K562 (cell line): ENCODE measurements at regions not wholly inside any gene's neighbourhood (a gene's known extent, or its start where the extent isn't known, plus 50 kb on each side); places are given as distances from the start of the nearest gene placed in this dataset.
A peak's percentile ranks its signal among the peaks of the same experiment; 100 is the strongest.

ENCODE experiments used
- AFF1 ChIP-seq, 2 experiments: fragments of 450-650 bp; IDR thresholded peaks; 2 replicates each; pipeline ENCODE4 v1.6.1; 2018; ENCODE audit warnings: mild to moderate bottlenecking in 2 of 2, low read depth in 1 of 2; ENCODE audit not compliant: partially characterized antibody in 2 of 2
- BCL6 ChIP-seq: fragments of 250-450 bp; sonication (Bioruptor Pico); IDR thresholded peaks from 2 replicates; pipeline ENCODE4 v1.4.0; 2020
- CAMTA2 ChIP-seq: fragments of 250-450 bp; sonication (Bioruptor Pico); conservative IDR thresholded peaks from 2 replicates; pipeline ENCODE4 v1.5.1; 2022
- CBFA2T3 ChIP-seq: fragments of 450-650 bp; IDR thresholded peaks from 2 replicates; pipeline ENCODE4 v1.6.1; 2017
- CCNT2 ChIP-seq: IDR thresholded peaks from 2 replicates; pipeline ENCODE4 v1.6.1; 2011; ENCODE audit warnings: borderline replicate concordance, low read depth, mild to moderate bottlenecking, moderate library complexity, mixed read lengths, low read length; ENCODE audit not compliant: insufficient read length; ENCODE audit errors: extremely low read depth
- CTBP1 ChIP-seq: fragments of 450-650 bp; IDR thresholded peaks from 2 replicates; pipeline ENCODE4 v1.6.1; 2016; ENCODE audit warnings: borderline replicate concordance
- CXXC5 ChIP-seq: fragments of 250-450 bp; sonication (Bioruptor Pico); IDR thresholded peaks from 2 replicates; pipeline ENCODE4 v1.8.0; 2022; ENCODE audit warnings: inconsistent platforms, mild to moderate bottlenecking, moderate library complexity
- DACH1 ChIP-seq: fragments of 450-650 bp; IDR thresholded peaks from 2 replicates; pipeline ENCODE4 v1.6.1; 2018; ENCODE audit not compliant: partially characterized antibody
- DNMT1 ChIP-seq: fragments of 450-650 bp; IDR thresholded peaks from 2 replicates; pipeline ENCODE4 v1.6.1; 2016; ENCODE audit warnings: antibody characterized with exemption, mild to moderate bottlenecking
- HLTF ChIP-seq: fragments of 450-650 bp; IDR thresholded peaks from 2 replicates; pipeline ENCODE4 v1.6.1; 2016
- KDM1A ChIP-seq, 2 experiments: fragments of 450-650 bp; IDR thresholded peaks; 2 replicates each; pipeline ENCODE4 v1.6.1; 2016; ENCODE audit warnings: mild to moderate bottlenecking in 2 of 2
- MAZ ChIP-seq, 2 experiments: fragments of 450-650 bp in 1 of 2; sonication (generic) in 1 of 2; formaldehyde crosslinking; IDR thresholded peaks in 1 of 2; conservative IDR thresholded peaks in 1 of 2; 2 replicates each; pipeline versions ENCODE4 v1.4.0 to v1.5.0; 2020; ENCODE audit warnings: mild to moderate bottlenecking in 1 of 2, missing genetic modification reagents in 1 of 2
- MED1 ChIP-seq: sonication (generic); formaldehyde crosslinking; IDR thresholded peaks from 2 replicates; pipeline ENCODE4 v1.8.1; 2023; ENCODE audit warnings: missing genetic modification reagents, borderline replicate concordance
- MIER1 ChIP-seq: fragments of 450-650 bp; IDR thresholded peaks from 2 replicates; pipeline ENCODE4 v1.6.1; 2016; ENCODE audit warnings: antibody characterized with exemption, mild to moderate bottlenecking, low read depth
- NCOR1 ChIP-seq: fragments of 450-650 bp; IDR thresholded peaks from 2 replicates; pipeline ENCODE4 v1.6.1; 2016; ENCODE audit warnings: mild to moderate bottlenecking, moderate library complexity
- POLR3A ChIP-seq: IDR thresholded peaks from 2 replicates; pipeline ENCODE4 v1.6.1; 2011; ENCODE audit warnings: borderline replicate concordance, mild to moderate bottlenecking, moderate library complexity; ENCODE audit not compliant: insufficient read length, insufficient read depth; ENCODE audit errors: extremely low read depth
- PURB ChIP-seq: sonication (generic); formaldehyde crosslinking; IDR thresholded peaks from 2 replicates; pipeline ENCODE4 v1.9.0; 2021; ENCODE audit warnings: low read depth, mild to moderate bottlenecking, missing genetic modification reagents
- RB1 ChIP-seq: fragments of 450-650 bp; IDR thresholded peaks from 2 replicates; pipeline ENCODE4 v1.6.1; 2017; ENCODE audit warnings: low read depth, mild to moderate bottlenecking
- TFAM ChIP-seq: fragments of 250-450 bp; sonication (Bioruptor Pico); conservative IDR thresholded peaks from 2 replicates; pipeline ENCODE4 v1.5.0; 2021; ENCODE audit warnings: mild to moderate bottlenecking, moderate library complexity
- ZNF140 ChIP-seq: fragments of 250-450 bp; sonication (Bioruptor Pico); IDR thresholded peaks from 2 replicates; pipeline ENCODE4 v1.8.0; 2021; ENCODE audit warnings: moderate library complexity, mild to moderate bottlenecking, inconsistent platforms
- ZNF311 ChIP-seq: fragments of 250-450 bp; sonication (Bioruptor Pico); IDR thresholded peaks from 2 replicates; pipeline ENCODE4 v1.4.0; 2020; ENCODE audit warnings: mild to moderate bottlenecking, moderate library complexity
- ZNF354B ChIP-seq: fragments of 250-450 bp; sonication (Bioruptor Pico); IDR thresholded peaks from 2 replicates; pipeline ENCODE4 v1.4.0; 2020
- ZNF507 ChIP-seq: conservative IDR thresholded peaks from 2 replicates; pipeline ENCODE4 v1.6.1; 2017; ENCODE audit warnings: missing genetic modification characterization, missing compliant biosample characterization
- ZNF561 ChIP-seq: fragments of 450-650 bp; formaldehyde crosslinking; conservative IDR thresholded peaks from 2 replicates; pipeline ENCODE4 v1.4.0; 2020; ENCODE audit warnings: mild to moderate bottlenecking, moderate library complexity
- ZNF79 ChIP-seq: fragments of 250-450 bp; sonication (Bioruptor Pico); IDR thresholded peaks from 2 replicates; pipeline ENCODE4 v1.4.0; 2020; ENCODE audit warnings: low read depth, mild to moderate bottlenecking, moderate library complexity
- TF ChIP-seq, protein P1 (sequence below): sonication (generic); formaldehyde crosslinking; IDR thresholded peaks from 2 replicates; pipeline ENCODE4 v1.8.1; 2022; ENCODE audit warnings: missing genetic modification reagents

DNA sequence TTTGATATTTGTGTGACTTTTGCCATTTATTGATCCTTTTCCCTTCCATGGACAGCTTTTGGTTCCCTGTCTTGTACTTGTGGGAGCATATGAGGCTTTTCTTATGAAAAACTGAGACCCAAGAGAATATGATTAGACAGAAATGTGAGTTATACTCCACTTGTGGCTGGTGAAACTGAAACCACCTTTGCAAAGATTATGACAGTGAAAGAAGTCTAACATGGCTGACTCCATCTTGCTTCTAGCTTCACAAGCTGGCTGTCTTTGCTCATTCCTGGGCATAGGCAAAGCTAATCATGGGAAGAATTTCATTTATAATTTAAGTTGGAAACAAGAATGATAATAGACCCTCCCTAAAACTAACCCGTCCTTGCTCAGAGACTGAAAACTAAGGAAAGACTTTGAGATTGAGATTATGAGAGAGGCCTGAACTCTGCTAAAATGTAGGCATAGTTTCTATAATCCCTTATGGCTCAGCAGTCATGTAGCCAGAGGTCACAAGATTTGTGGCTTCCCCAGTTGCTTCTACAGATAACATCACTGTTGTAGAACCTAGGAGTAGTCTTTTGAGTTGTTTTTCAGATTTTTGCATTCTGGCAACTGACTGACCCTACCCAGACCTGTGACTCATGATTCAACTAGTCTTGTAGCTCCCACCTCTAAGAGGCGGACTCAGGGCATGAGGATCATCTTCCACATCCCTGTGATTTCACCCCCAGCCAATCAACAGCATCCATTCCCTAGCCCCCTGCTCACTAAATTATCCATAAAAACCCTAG, 50.9 kb upstream of the CD2AP start (continued):
- TF ChIP-seq HLTF (no peak), PURB (CRISPR knock-in tag) (no peak), DACH1 (no peak), MAZ (CRISPR knock-in tag; conservative IDR thresholded peaks at IDR 0.05 in 1 of 2, IDR thresholded peaks at IDR 0.05 in 1 of 2) (no peak), NCOR1 (no peak), CCNT2 (no peak), ZNF79 (CRISPR knock-in tag) (no peak), DNMT1 (no peak), ZNF507 (tag) (no peak), KDM1A (IDR thresholded peaks at IDR 0.05) (peak; percentile 89 to 92), CXXC5 (CRISPR knock-in tag) (0 out of 2 replicates have a peak, but pooled peaks have one; percentile 17), AFF1 (IDR thresholded peaks at IDR 0.05; ENCODE audit: low read depth in 1 of 2, partially characterized antibody in 2 of 2) (no peak), BCL6 (no peak), CTBP1 (no peak), ZNF311 (CRISPR knock-in tag) (0 out of 2 replicates have a peak, but pooled peaks have one; percentile 21), MIER1 (no peak), ZNF140 (CRISPR knock-in tag) (no peak), POLR3A (no peak), CAMTA2 (CRISPR knock-in tag) (no peak), CBFA2T3 (peak; percentile 63), ZNF354B (CRISPR knock-in tag) (no peak), RB1 (no peak), ZNF561 (CRISPR knock-in tag) (no peak), TFAM (CRISPR knock-in tag) (no peak), MED1 (CRISPR knock-in tag) (no peak)
- TF ChIP-seq, protein P1, sequence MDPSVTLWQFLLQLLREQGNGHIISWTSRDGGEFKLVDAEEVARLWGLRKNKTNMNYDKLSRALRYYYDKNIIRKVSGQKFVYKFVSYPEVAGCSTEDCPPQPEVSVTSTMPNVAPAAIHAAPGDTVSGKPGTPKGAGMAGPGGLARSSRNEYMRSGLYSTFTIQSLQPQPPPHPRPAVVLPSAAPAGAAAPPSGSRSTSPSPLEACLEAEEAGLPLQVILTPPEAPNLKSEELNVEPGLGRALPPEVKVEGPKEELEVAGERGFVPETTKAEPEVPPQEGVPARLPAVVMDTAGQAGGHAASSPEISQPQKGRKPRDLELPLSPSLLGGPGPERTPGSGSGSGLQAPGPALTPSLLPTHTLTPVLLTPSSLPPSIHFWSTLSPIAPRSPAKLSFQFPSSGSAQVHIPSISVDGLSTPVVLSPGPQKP (CRISPR knock-in tag) = no peak
